RWPE2 (cell line): ENCODE measurements at regions not wholly inside any gene's neighbourhood (a gene's known extent, or its start where the extent isn't known, plus 50 kb on each side); places are given as distances from the start of the nearest gene placed in this dataset.

Source experiments
- ATAC-seq: fragments of 200-7000 bp; cut with Tn5 transposase; 3 replicates; pipeline ENCODE4 v1.9.1; 2021; ENCODE audit warnings: low read depth
- DNase-seq: peaks from one replicate; pipeline ENCODE4 v3.0.0-alpha.2; 2020; ENCODE audit warnings: low spot score
- H3K27ac ChIP-seq: fragments of 450-650 bp; 2 replicates; pipeline ENCODE4 v1.5.1; 2017; ENCODE audit warnings: mild to moderate bottlenecking; ENCODE audit not compliant: poor library complexity, severe bottlenecking
- H3K27me3 ChIP-seq: fragments of 250-450 bp; sonication (Bioruptor Pico); 2 replicates; pipeline ENCODE4 v1.5.1; 2021; ENCODE audit warnings: mild to moderate bottlenecking, moderate library complexity; ENCODE audit not compliant: insufficient read depth, poor library complexity, severe bottlenecking
- H3K36me3 ChIP-seq: fragments of 250-450 bp; sonication (Bioruptor Pico); 2 replicates; pipeline ENCODE4 v1.5.1; 2020; ENCODE audit warnings: low read depth, mild to moderate bottlenecking, moderate library complexity
- H3K4me1 ChIP-seq: fragments of 250-450 bp; sonication (Bioruptor Pico); 2 replicates; pipeline ENCODE4 v1.5.1; 2021; ENCODE audit warnings: mild to moderate bottlenecking, moderate library complexity; ENCODE audit not compliant: insufficient read depth, poor library complexity, severe bottlenecking
- H3K4me3 ChIP-seq: fragments of 250-450 bp; sonication (Bioruptor Pico); 2 replicates; pipeline ENCODE4 v1.5.1; 2021; ENCODE audit warnings: mild to moderate bottlenecking, moderate library complexity; ENCODE audit not compliant: severe bottlenecking
- H3K9me3 ChIP-seq: fragments of 250-450 bp; sonication (Bioruptor Pico); 2 replicates; pipeline ENCODE4 v1.5.1; 2021; ENCODE audit warnings: mild to moderate bottlenecking, moderate library complexity; ENCODE audit not compliant: severe bottlenecking
- CTCF ChIP-seq: fragments of 450-650 bp; IDR thresholded peaks from one replicate; pipeline ENCODE4 v1.5.1; 2017; ENCODE audit warnings: mild to moderate bottlenecking, moderate library complexity; ENCODE audit not compliant: poor library complexity, severe bottlenecking

- H3K27ac ChIP-seq, result no peak overlapping the region
- H3K4me1 ChIP-seq, result no peaks in the 10 kb centered on the region
- H3K4me3 ChIP-seq, result no peak overlapping the region
- no peaks in the 10 kb centered on the region for H3K9me3 ChIP-seq
- TF ChIP-seq CTCF, result no peak
- H3K36me3 ChIP-seq, result no peaks in the 10 kb centered on the region
- DNase-seq (no peak), ATAC-seq (no peak)
- H3K27me3 ChIP-seq, result peaks cover 7% of the 10 kb centered on the region
Observed at GRCh38 chr9:73494894-73495293, 343.2 kb downstream of the ANXA1 start.

- ATAC-seq, result no peak
Observed at GRCh38 chr9:73497796-73498195, 346.1 kb downstream of the ANXA1 start.

DNA sequence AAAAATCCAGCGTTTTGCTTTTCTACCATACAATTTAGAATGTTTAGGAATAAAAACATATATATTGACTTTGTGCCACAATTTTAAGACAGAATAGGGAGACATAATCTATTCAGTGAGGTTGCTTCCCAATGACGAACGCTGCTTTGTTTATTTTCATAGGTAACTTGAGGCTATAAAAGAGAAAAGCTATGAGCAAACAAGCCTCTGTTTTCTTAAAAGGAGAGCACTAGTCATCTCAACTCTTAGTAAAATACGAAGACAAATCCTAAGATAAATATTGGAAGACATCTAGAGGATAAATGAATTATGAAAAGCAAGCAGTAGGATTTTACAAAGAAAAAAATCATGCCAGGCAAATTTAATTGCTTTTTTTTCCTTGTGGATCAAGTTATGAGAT lies 363.6 kb downstream of the ANXA1 start:
- H3K27ac ChIP-seq, result no peak overlapping the region
- ATAC-seq, result peak; percentile 38; the same call in 1 of the 3 replicates

More at GRCh38 chr9:73497796-73498195, 346.1 kb downstream of the ANXA1 start:
- no peak for DNase-seq
- Histone ChIP-seq H3K27ac (no peak overlapping the region), H3K27me3 (peaks cover 6% of the 10 kb centered on the region), H3K36me3 (no peaks in the 10 kb centered on the region), H3K9me3 (no peaks in the 10 kb centered on the region), H3K4me3 (no peak overlapping the region), H3K4me1 (no peaks in the 10 kb centered on the region)
- no peak for TF ChIP-seq CTCF

DNA sequence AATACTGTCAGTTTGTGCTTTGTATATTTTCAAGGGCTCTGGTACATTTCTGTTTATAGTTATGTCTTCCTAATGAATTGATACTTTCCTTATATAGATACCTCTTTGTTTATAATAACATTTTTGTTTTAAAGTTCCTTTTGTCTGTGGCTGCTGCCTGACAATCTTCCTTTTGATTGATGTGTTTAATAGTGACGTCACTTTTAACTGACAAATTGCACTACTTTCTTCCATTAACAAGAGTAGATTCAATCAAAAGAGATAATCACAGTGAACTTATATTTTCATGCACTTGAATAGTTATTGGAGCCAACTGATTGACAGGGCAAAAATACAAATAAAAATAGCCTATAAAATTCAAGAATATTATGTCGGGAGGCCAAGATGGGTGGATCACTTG lies 371.7 kb downstream of the ANXA1 start:
- Histone ChIP-seq H3K9me3 (no peaks in the 10 kb centered on the region), H3K27ac (no peak overlapping the region), H3K36me3 (no peaks in the 10 kb centered on the region), H3K4me1 (no peaks in the 10 kb centered on the region), H3K4me3 (no peak overlapping the region), H3K27me3 (no peaks in the 10 kb centered on the region)
- ATAC-seq, result no peak
- no peak for DNase-seq
- no peak for TF ChIP-seq CTCF

More for the DNA sequence above, 363.6 kb downstream of the ANXA1 start:
- no peak overlapping the region for H3K4me3 ChIP-seq
- no peaks in the 10 kb centered on the region for H3K4me1 ChIP-seq
- no peaks in the 10 kb centered on the region for H3K36me3 ChIP-seq
- H3K9me3 ChIP-seq, result no peaks in the 10 kb centered on the region
- no peak for TF ChIP-seq CTCF
- no peak for DNase-seq
- H3K27me3 ChIP-seq, result no peaks in the 10 kb centered on the region

- Histone ChIP-seq H3K4me3 (no peak overlapping the region), H3K27me3 (no peaks in the 10 kb centered on the region), H3K27ac (no peak overlapping the region), H3K9me3 (no peaks in the 10 kb centered on the region), H3K36me3 (no peaks in the 10 kb centered on the region), H3K4me1 (no peaks in the 10 kb centered on the region)
- ATAC-seq (no peak), DNase-seq (no peak)
- no peak for TF ChIP-seq CTCF
Observed at GRCh38 chr9:73525350-73525749, 373.7 kb downstream of the ANXA1 start.
